GM19452 (cell line): ENCODE measurements at regions not wholly inside any gene's neighbourhood (a gene's known extent, or its start where the extent isn't known, plus 50 kb on each side); places are given as distances from the start of the nearest gene placed in this dataset.
"Not testable (repeated sequence)": the region's sequence is repeated elsewhere in the genome, so short reads cannot be mapped to it uniquely, and the experiment has no call there.

Source experiments
- ATAC-seq: cut with Tn5 transposase; IDR thresholded peaks from one replicate; pipeline ENCODE4 v1.9.1; 2021; ENCODE audit not compliant: unreplicated experiment

GRCh38 chr5:174462129-174462528 lies 262.3 kb upstream of the MSX2 start:
- ATAC-seq = no peak

- ATAC-seq = no peak
These were observed 259.7 kb upstream of the MSX2 start for GRCh38 chr5:174464504-174465165.

GRCh38 chr5:174471528-174471927 lies 252.9 kb upstream of the MSX2 start:
- ATAC-seq = not testable (repeated sequence)

GRCh38 chr5:174472956-174473355 lies 251.4 kb upstream of the MSX2 start:
- ATAC-seq = no peak

- ATAC-seq = not testable (repeated sequence)
These were observed 248.4 kb upstream of the MSX2 start for GRCh38 chr5:174476001-174476400.

GRCh38 chr5:174479325-174479724 lies 245.1 kb upstream of the MSX2 start:
- ATAC-seq = no peak

- no peak for ATAC-seq
These were observed 242.6 kb upstream of the MSX2 start for GRCh38 chr5:174481737-174482136.

- ATAC-seq = no peak
These were observed 241.8 kb upstream of the MSX2 start for GRCh38 chr5:174482607-174483024.

- ATAC-seq = no peak
These were observed 241.0 kb upstream of the MSX2 start for GRCh38 chr5:174483411-174483810.

- no peak for ATAC-seq
These were observed 235.2 kb upstream of the MSX2 start for GRCh38 chr5:174489215-174489614.

GRCh38 chr5:174489920-174490597 lies 234.3 kb upstream of the MSX2 start:
- ATAC-seq = no peak

- ATAC-seq = no peak
These were observed 233.7 kb upstream of the MSX2 start for GRCh38 chr5:174490728-174491127.

GRCh38 chr5:174491265-174491664 lies 233.1 kb upstream of the MSX2 start:
- ATAC-seq = no peak

GRCh38 chr5:174491761-174492350 lies 232.5 kb upstream of the MSX2 start:
- no peak for ATAC-seq

GRCh38 chr5:174493530-174493929 lies 230.9 kb upstream of the MSX2 start:
- ATAC-seq = no peak

GRCh38 chr5:174497939-174498338 lies 226.4 kb upstream of the MSX2 start:
- ATAC-seq = not testable (repeated sequence)

- not testable (repeated sequence) for ATAC-seq
These were observed 225.8 kb upstream of the MSX2 start for GRCh38 chr5:174498575-174498974.

- no peak for ATAC-seq
These were observed 223.7 kb upstream of the MSX2 start for GRCh38 chr5:174500636-174501035.

GRCh38 chr5:174501461-174502069 lies 222.8 kb upstream of the MSX2 start:
- ATAC-seq = no peak

- no peak for ATAC-seq
These were observed 221.3 kb upstream of the MSX2 start for GRCh38 chr5:174503086-174503460.

GRCh38 chr5:174503461-174504265 lies 220.7 kb upstream of the MSX2 start:
- ATAC-seq = no peak
